G401 (cell line): ENCODE measurements at regions not wholly inside any gene's neighbourhood (a gene's known extent, or its start where the extent isn't known, plus 50 kb on each side); places are given as distances from the start of the nearest gene placed in this dataset.

ENCODE experiments used
- DNase-seq: peaks from one replicate; pipeline ENCODE4 v3.0.0-alpha.2; 2015; ENCODE audit warnings: low spot score
- in situ Hi-C: cut with HindIII; loops from 2 replicates; pipeline ENCODE4 v1.10.0; 2016; ENCODE audit warnings: low sequenced_read_pairs, mixed read lengths

- in situ Hi-C loops, result no loop called here
- DNase-seq, result no peak
These were observed 682.7 kb upstream of the RAB6C start for GRCh38 chr2:129296806-129297205.

DNA sequence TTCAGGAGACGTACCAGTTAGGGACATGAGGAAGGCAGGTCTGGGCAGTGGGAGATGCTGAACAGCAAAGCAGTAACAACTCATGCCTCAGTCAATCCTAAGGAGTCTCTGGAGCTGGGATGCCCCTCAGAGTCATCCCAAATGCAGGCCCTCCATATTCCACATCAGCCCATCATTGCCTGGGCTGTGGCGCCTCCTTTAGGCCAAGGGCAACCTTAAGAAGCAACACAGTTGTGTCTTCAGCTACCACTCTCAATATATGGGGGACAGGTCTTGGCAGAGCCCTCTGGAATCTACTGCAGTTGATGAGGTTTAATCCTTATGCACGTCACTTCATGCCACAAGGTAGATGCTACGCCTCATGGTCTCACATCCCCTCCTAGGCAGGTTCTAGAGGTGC is 682.0 kb upstream of the RAB6C start:
- no peak for DNase-seq
- in situ Hi-C loops, result no loop called here

GRCh38 chr2:129299338-129299737 is 680.1 kb upstream of the RAB6C start:
- in situ Hi-C loops, result no loop called here
- DNase-seq, result no peak

- in situ Hi-C loops, result no loop called here
- no peak for DNase-seq
These were observed 679.7 kb upstream of the RAB6C start for GRCh38 chr2:129299756-129300155.

- DNase-seq, result no peak
These were observed 679.0 kb upstream of the RAB6C start for GRCh38 chr2:129300456-129300855.

DNA sequence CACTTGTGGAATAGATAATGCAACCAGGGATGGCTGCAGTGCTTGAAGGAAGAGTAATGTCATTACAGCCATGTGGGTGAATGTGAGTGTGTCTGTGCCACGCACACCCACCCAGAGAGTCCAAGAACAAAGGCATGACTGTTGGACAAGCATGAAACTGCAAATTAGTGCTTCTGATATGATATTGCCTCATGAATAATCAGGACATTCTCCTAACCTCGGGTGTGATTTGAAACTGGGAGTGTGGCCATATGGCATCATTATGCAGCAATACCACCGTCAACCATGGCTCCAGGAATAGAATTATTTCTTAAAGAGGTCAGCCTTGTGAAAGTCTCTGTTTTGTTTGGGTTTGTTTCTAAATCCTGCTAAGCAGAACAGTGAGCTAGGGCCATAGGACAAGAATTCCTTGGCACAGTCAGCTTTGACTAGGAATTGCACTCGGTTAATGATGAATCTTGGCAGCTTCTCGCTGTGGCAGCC is 678.0 kb upstream of the RAB6C start:
- DNase-seq, result peak; percentile 44
- in situ Hi-C loops, result no loop called here

More at GRCh38 chr2:129300456-129300855, 679.0 kb upstream of the RAB6C start:
- in situ Hi-C loops, result no loop called here

GRCh38 chr2:129302106-129302505 is 677.4 kb upstream of the RAB6C start:
- no peak for DNase-seq

DNA sequence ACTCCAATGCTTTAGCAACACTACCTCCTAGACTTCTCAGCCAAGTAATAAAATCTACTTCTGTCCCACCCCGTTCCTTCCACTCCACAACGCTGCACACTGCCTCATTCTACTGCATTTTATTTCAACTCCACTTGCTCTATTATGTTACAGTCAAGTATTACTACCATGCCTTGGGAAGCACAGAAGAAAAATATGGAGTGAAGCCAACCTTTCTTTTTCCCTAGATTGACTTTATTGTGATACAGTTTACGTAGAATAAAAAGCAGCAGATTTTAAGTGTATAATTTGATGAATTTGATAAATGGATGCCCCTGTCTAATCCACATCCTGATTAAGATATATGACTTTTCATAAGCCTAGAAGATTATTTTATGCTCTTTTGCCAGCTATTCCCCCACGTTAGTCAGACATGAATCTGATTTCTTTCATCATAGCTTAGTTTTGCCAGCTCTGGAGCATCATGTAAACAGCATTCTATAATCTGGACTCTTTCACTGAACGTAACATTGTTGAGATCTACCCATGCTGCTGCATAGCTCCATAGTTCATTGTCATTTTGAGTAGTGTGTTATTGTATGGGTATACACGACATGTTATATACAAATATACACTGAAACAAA is 676.8 kb upstream of the RAB6C start:
- in situ Hi-C loops, result no loop called here
- DNase-seq, result no peak

More at GRCh38 chr2:129302106-129302505, 677.4 kb upstream of the RAB6C start:
- in situ Hi-C loops, result no loop called here

GRCh38 chr2:129314120-129314519 is 665.3 kb upstream of the RAB6C start:
- in situ Hi-C loops, result no loop called here
- DNase-seq, result no peak

GRCh38 chr2:129318581-129319421 is 660.7 kb upstream of the RAB6C start:
- in situ Hi-C loops, result no loop called here
- no peak for DNase-seq

DNA sequence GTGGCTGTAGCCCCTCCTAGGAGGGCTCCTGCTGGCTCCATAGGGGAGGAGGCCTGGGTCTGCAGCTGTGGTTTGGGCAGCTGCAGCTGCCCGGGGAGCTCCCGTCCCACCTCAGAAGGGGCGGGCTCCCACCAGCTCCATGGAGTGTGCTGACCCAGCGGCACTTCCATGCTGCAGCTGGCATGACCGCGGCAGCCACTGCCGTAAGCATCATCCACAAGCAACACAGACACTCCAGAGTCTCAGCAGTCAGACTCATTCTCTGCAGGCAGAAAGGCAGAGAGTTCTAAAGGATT is 660.1 kb upstream of the RAB6C start:
- in situ Hi-C loops, result no loop called here
- DNase-seq, result no peak

GRCh38 chr2:129320288-129320687 is 659.2 kb upstream of the RAB6C start:
- DNase-seq, result no peak
- in situ Hi-C loops, result no loop called here

GRCh38 chr2:129324349-129324748 is 655.1 kb upstream of the RAB6C start:
- DNase-seq, result no peak
- in situ Hi-C loops, result no loop called here

GRCh38 chr2:129325151-129325550 is 654.3 kb upstream of the RAB6C start:
- in situ Hi-C loops, result no loop called here
- no peak for DNase-seq

- in situ Hi-C loops, result no loop called here
- no peak for DNase-seq
These were observed 649.9 kb upstream of the RAB6C start for GRCh38 chr2:129329574-129329973.

DNA sequence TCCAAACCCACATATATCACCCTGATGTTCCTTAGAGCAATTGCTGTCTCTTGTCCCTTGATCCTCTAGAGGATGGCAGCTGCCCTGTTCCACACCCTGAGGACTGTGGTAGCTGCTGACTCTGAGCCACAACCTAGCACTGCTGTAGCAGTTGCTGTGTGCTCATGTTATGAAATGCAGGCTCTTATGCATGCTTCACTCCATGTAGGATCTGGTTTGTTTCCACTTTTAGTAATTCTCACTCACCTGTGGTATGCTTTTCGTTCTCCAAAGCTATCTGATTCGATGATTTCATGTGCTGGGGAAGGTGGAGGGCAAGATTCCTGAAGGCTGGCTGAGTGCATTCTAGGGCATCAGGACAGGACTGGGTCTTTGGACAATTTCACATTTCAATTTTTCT is 649.0 kb upstream of the RAB6C start:
- in situ Hi-C loops, result no loop called here
- DNase-seq, result no peak

DNA sequence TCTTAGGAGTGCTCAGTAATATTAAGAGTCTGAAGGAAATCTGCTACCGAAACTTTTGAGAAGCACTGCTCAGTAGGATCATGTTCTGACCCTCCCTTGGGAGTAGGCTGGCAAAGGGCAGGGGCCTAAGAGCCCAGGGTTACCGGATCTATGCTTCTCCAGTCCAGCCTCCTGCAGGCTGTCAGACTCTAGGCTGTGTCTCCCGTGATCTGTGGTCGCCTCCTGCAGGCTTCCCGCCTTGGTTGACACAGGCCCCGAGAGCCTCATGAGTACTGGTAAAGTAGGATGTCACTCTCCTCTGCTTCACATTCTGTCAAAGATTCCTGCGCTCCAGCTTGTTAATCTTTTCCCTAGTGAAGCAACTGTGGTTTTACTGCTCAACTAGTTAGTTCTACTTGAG is 647.8 kb upstream of the RAB6C start:
- in situ Hi-C loops, result no loop called here
- no peak for DNase-seq

- in situ Hi-C loops, result no loop called here
- DNase-seq, result no peak
These were observed 645.3 kb upstream of the RAB6C start for GRCh38 chr2:129334128-129334527.

GRCh38 chr2:129334696-129335410 is 644.6 kb upstream of the RAB6C start:
- in situ Hi-C loops, result no loop called here
- peak; percentile 22 for DNase-seq

DNA sequence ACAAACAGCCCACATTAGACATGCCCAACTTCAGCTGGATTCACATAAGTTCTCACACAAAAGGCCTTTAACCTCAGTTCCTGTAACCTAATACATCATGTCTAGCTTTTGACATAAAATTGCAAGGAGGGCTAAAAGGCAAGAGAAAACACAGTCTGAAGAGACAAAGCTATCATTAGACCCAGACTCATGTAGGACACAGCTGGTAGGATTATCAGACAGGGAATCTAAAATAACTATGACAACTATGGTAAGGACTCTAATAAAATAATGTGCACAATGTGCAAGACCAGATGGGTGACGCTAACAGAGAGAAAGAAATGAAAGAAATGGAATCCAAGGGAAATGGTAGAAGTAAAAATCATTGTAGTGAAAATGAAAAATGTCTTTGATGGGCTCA is 643.2 kb upstream of the RAB6C start:
- in situ Hi-C loops, result no loop called here
- no peak for DNase-seq
